WERI-Rb-1 (cell line): ENCODE measurements at regions not wholly inside any gene's neighbourhood (a gene's known extent, or its start where the extent isn't known, plus 50 kb on each side); places are given as distances from the start of the nearest gene placed in this dataset.
"Not testable (repeated sequence)": the region's sequence is repeated elsewhere in the genome, so short reads cannot be mapped to it uniquely, and the experiment has no call there.

Experiments used
- DNase-seq: peaks from one replicate; pipeline ENCODE4 v3.0.0-alpha.2; 2020
- H3K27ac ChIP-seq: fragments of 250-450 bp; sonication (Bioruptor Pico); 2 replicates; pipeline ENCODE4 v1.5.1; 2020; ENCODE audit warnings: mild to moderate bottlenecking, moderate library complexity
- H3K27me3 ChIP-seq: fragments of 250-450 bp; sonication (Bioruptor Pico); 2 replicates; pipeline ENCODE4 v1.5.1; 2021; ENCODE audit warnings: mild to moderate bottlenecking, low read depth, moderate library complexity; ENCODE audit not compliant: insufficient read depth, severe bottlenecking
- H3K36me3 ChIP-seq: fragments of 250-450 bp; sonication (Bioruptor Pico); 2 replicates; pipeline ENCODE4 v1.5.1; 2020; ENCODE audit warnings: mild to moderate bottlenecking, moderate library complexity
- H3K4me3 ChIP-seq: 2 replicates; pipeline ENCODE4 v1.5.1; 2011; ENCODE audit warnings: low read depth, mild to moderate bottlenecking, control low read depth, low read length
- H3K9me3 ChIP-seq: fragments of 250-450 bp; sonication (Bioruptor Pico); 2 replicates; pipeline ENCODE4 v1.5.1; 2021; ENCODE audit warnings: mild to moderate bottlenecking, moderate library complexity; ENCODE audit not compliant: severe bottlenecking
- CTCF ChIP-seq: IDR thresholded peaks from 2 replicates; pipeline ENCODE4 v1.5.1; 2011; ENCODE audit warnings: low read depth, mild to moderate bottlenecking, control low read depth, inconsistent platforms, low read length

GRCh38 chr4:112708772-112709171 is 71.8 kb downstream of the LARP7 start:
- no peaks in the 10 kb centered on the region for H3K9me3 ChIP-seq
- no peak overlapping the region for H3K4me3 ChIP-seq
- H3K27ac ChIP-seq, result no peak overlapping the region
- no peak for DNase-seq
- TF ChIP-seq CTCF, result no peak
- peaks cover 6% of the 10 kb centered on the region for H3K27me3 ChIP-seq
- no peaks in the 10 kb centered on the region for H3K36me3 ChIP-seq

- Histone ChIP-seq H3K27ac (no peak overlapping the region), H3K4me3 (no peak overlapping the region), H3K9me3 (no peaks in the 10 kb centered on the region), H3K36me3 (no peaks in the 10 kb centered on the region), H3K27me3 (no peaks in the 10 kb centered on the region)
- no peak for DNase-seq
- TF ChIP-seq CTCF, result no peak
These were observed 78.3 kb downstream of the LARP7 start for GRCh38 chr4:112714922-112715901.

- H3K4me3 ChIP-seq, result no peak overlapping the region
- no peak for DNase-seq
- H3K27me3 ChIP-seq, result no peaks in the 10 kb centered on the region
- H3K27ac ChIP-seq, result no peak overlapping the region
- TF ChIP-seq CTCF, result no peak
- no peaks in the 10 kb centered on the region for H3K36me3 ChIP-seq
- no peaks in the 10 kb centered on the region for H3K9me3 ChIP-seq
These were observed 80.9 kb downstream of the LARP7 start for GRCh38 chr4:112717856-112718255.

- Histone ChIP-seq H3K4me3 (no peak overlapping the region), H3K27ac (no peak overlapping the region), H3K36me3 (no peaks in the 10 kb centered on the region), H3K27me3 (no peaks in the 10 kb centered on the region), H3K9me3 (no peaks in the 10 kb centered on the region)
- DNase-seq, result no peak
- TF ChIP-seq CTCF, result no peak
These were observed 84.7 kb downstream of the LARP7 start for GRCh38 chr4:112721627-112722026.

GRCh38 chr4:112726041-112726440 is 89.1 kb downstream of the LARP7 start:
- H3K27me3 ChIP-seq, result no peaks in the 10 kb centered on the region
- DNase-seq, result no peak
- no peaks in the 10 kb centered on the region for H3K36me3 ChIP-seq

GRCh38 chr4:112727728-112728127 is 90.8 kb downstream of the LARP7 start:
- H3K36me3 ChIP-seq, H3K27me3 ChIP-seq, H3K4me3 ChIP-seq, H3K9me3 ChIP-seq, DNase-seq, H3K27ac ChIP-seq: not testable (repeated sequence)

More at GRCh38 chr4:112726041-112726440, 89.1 kb downstream of the LARP7 start:
- no peak overlapping the region for H3K4me3 ChIP-seq
- no peak for TF ChIP-seq CTCF
- no peaks in the 10 kb centered on the region for H3K9me3 ChIP-seq
- H3K27ac ChIP-seq, result no peak overlapping the region
